Adrenal gland (tissue), 5 donors: ENCODE measurements at regions not wholly inside any gene's neighbourhood (a gene's known extent, or its start where the extent isn't known, plus 50 kb on each side); places are given as distances from the start of the nearest gene placed in this dataset.

Experiments
- CTCF ChIP-seq, 6 experiments: fragments of 450-650 bp in 4 of 6; fragments of 200-600 bp in 2 of 6; sonication (generic) in 1 of 6; IDR thresholded peaks; 1 replicate in 5 of 6; 2 replicates in 1 of 6; pipeline versions ENCODE4 v1.5.1 to v1.8.0; 2016 to 2021; ENCODE audit warnings: antibody characterized with exemption in 6 of 6, mild to moderate bottlenecking in 2 of 6, moderate library complexity in 1 of 6
- POLR2A ChIP-seq, 2 donors: fragments of 450-650 bp; IDR thresholded peaks; one replicate each; pipeline ENCODE4 v1.6.1; 2017; ENCODE audit warnings: antibody characterized with exemption in 2 of 2, mild to moderate bottlenecking in 2 of 2, moderate library complexity in 1 of 2
- donor health status: DM: no; HTN: no; CAD: no.

GRCh38 chr2:52334185-52334584 is 1302.3 kb upstream of the NRXN1 start:
- TF ChIP-seq CTCF (IDR thresholded peaks at IDR 0.05) (no peak), POLR2A (IDR thresholded peaks at IDR 0.05) (no peak)
